CD4-positive, CD25-positive, alpha-beta regulatory T cell (primary cell): ENCODE measurements at regions not wholly inside any gene's neighbourhood (a gene's known extent, or its start where the extent isn't known, plus 50 kb on each side); places are given as distances from the start of the nearest gene placed in this dataset.
A peak's percentile ranks its signal among the peaks of the same experiment; 100 is the strongest.
"Not testable (repeated sequence)": the region's sequence is repeated elsewhere in the genome, so short reads cannot be mapped to it uniquely, and the experiment has no call there.

ENCODE experiments used
- ATAC-seq, 2 donors: fragments of 150-1000 bp; cut with Tn5 transposase; one replicate each; pipeline ENCODE4 v1.10.0; 2021; ENCODE audit warnings: low read depth in 2 of 2, moderate number of reproducible peaks in 2 of 2, moderate library complexity in 1 of 2
- DNase-seq, 3 donors: peaks; one replicate each; pipeline versions ENCODE4 v3.0.0 to v3.0.0-alpha.2; 2012 to 2022; ENCODE audit warnings: mixed read lengths in 1 of 3
- H3K27ac ChIP-seq: one replicate; pipeline ENCODE4 v1.7.0; 2013; ENCODE audit warnings: mild to moderate bottlenecking, low read length; ENCODE audit not compliant: insufficient read depth, poor library complexity, severe bottlenecking
- H3K27me3 ChIP-seq: one replicate; pipeline ENCODE4 v1.7.0; 2013; ENCODE audit warnings: low read length; ENCODE audit not compliant: control insufficient read depth, insufficient read depth
- H3K36me3 ChIP-seq: one replicate; pipeline ENCODE4 v1.7.0; 2013; ENCODE audit warnings: mild to moderate bottlenecking, low read length, moderate library complexity; ENCODE audit not compliant: control insufficient read depth, insufficient read depth
- H3K4me1 ChIP-seq: 2 replicates; pipeline ENCODE4 v1.7.0; 2013; ENCODE audit warnings: mild to moderate bottlenecking, low read length; ENCODE audit not compliant: insufficient read depth, control insufficient read depth, poor library complexity, severe bottlenecking
- H3K4me3 ChIP-seq: one replicate; pipeline ENCODE4 v1.7.0; 2013; ENCODE audit warnings: low read depth, mild to moderate bottlenecking, low read length, moderate library complexity
- H3K9me3 ChIP-seq, 2 experiments: 1 replicate in 1 of 2; 2 replicates in 1 of 2; pipeline ENCODE4 v1.7.0; 2013; ENCODE audit warnings: low read length in 2 of 2, mild to moderate bottlenecking in 1 of 2, moderate library complexity in 1 of 2; ENCODE audit not compliant: control insufficient read depth in 2 of 2
- H3K27ac Mint-ChIP-seq, 3 donors: one replicate each; pipeline ENCODE4 v1.8.0; 2020 to 2022; ENCODE audit warnings: mild to moderate bottlenecking in 3 of 3, mixed read lengths in 3 of 3, moderate library complexity in 2 of 3
- H3K27me3 Mint-ChIP-seq: one replicate; pipeline ENCODE4 v1.8.0; 2022; ENCODE audit warnings: mild to moderate bottlenecking, mixed read lengths
- H3K36me3 Mint-ChIP-seq: one replicate; pipeline ENCODE4 v1.8.0; 2020; ENCODE audit warnings: mixed read lengths
- H3K4me1 Mint-ChIP-seq, 4 donors: one replicate each; pipeline ENCODE4 v1.8.0; 2020 to 2022; ENCODE audit warnings: mixed read lengths in 4 of 4, mild to moderate bottlenecking in 1 of 4
- H3K4me3 Mint-ChIP-seq, 4 donors: one replicate each; pipeline ENCODE4 v1.8.0; 2020 to 2022; ENCODE audit warnings: mild to moderate bottlenecking in 4 of 4, mixed read lengths in 4 of 4, moderate library complexity in 3 of 4
- H3K9me3 Mint-ChIP-seq, 7 donors: one replicate each; pipeline ENCODE4 v1.8.0; 2020 to 2022; ENCODE audit warnings: mixed read lengths in 7 of 7, mild to moderate bottlenecking in 3 of 7, moderate library complexity in 2 of 7

GRCh38 chr21:25437465-25437864 is 169.8 kb downstream of the MRPL39 start:
- H3K9me3 ChIP-seq, H3K4me3 Mint-ChIP-seq, H3K4me1 Mint-ChIP-seq, H3K27me3 ChIP-seq, DNase-seq, H3K27ac Mint-ChIP-seq, H3K27ac ChIP-seq, H3K27me3 Mint-ChIP-seq, H3K4me3 ChIP-seq, H3K36me3 ChIP-seq, ATAC-seq, H3K36me3 Mint-ChIP-seq, H3K4me1 ChIP-seq, H3K9me3 Mint-ChIP-seq: not testable (repeated sequence)

DNA sequence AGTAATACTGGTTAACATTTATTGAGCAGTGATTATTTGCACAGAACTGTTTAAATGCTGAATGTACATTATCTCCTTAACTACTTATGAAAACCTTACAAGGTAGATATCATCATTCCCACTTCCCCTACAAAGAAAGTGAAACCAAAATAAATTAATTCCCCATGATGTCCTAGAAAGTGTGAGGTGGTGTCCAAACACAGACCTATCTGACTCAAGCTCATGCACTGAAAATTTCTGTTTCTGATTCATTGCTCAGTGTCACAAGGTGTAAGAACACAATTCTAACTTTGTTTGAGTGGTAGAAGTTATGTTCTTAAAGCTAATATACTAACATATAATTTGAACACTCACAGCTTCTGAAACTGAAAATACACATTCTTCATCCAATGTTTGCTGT is 178.7 kb downstream of the MRPL39 start:
- Mint-ChIP-seq H3K4me3 (no peak overlapping the region), H3K27me3 (no peaks in the 10 kb centered on the region), H3K9me3 (peaks cover 0 to 2% (median 0%) of the 10 kb centered on the region in 7 donors), H3K4me1 (peaks cover 0 to 6% (median 2%) of the 10 kb centered on the region in 4 donors), H3K36me3 (no peaks in the 10 kb centered on the region), H3K27ac (no peak overlapping the region)
- Histone ChIP-seq H3K27ac (no peak overlapping the region), H3K4me1 (no peaks in the 10 kb centered on the region), H3K9me3 (no peaks in the 10 kb centered on the region), H3K27me3 (no peaks in the 10 kb centered on the region), H3K4me3 (no peak overlapping the region), H3K36me3 (no peaks in the 10 kb centered on the region)
- DNase-seq (no peak), ATAC-seq (peak; percentile 52 to 58)

- H3K27ac Mint-ChIP-seq: peak overlapping the region in 1 of 3 donors; percentile 42
- no peak overlapping the region for H3K27ac ChIP-seq
- H3K4me3 ChIP-seq: no peak overlapping the region
- peaks cover 0 to 2% (median 0%) of the 10 kb centered on the region in 7 donors for H3K9me3 Mint-ChIP-seq
- peaks cover 0 to 6% (median 2%) of the 10 kb centered on the region in 4 donors for H3K4me1 Mint-ChIP-seq
- H3K9me3 ChIP-seq: no peaks in the 10 kb centered on the region
- no peak overlapping the region for H3K4me3 Mint-ChIP-seq
- no peaks in the 10 kb centered on the region for H3K27me3 ChIP-seq
- no peaks in the 10 kb centered on the region for H3K36me3 Mint-ChIP-seq
- H3K36me3 ChIP-seq: no peaks in the 10 kb centered on the region
- H3K4me1 ChIP-seq: no peaks in the 10 kb centered on the region
- H3K27me3 Mint-ChIP-seq: no peaks in the 10 kb centered on the region
- no peak for DNase-seq
- no peak for ATAC-seq
Observed at GRCh38 chr21:25427828-25428227, 179.5 kb downstream of the MRPL39 start.

- ATAC-seq (no peak), DNase-seq (no peak)
- H3K4me1 ChIP-seq: peaks cover 1% of the 10 kb centered on the region
- no peak overlapping the region for H3K27ac Mint-ChIP-seq
- no peak overlapping the region for H3K27ac ChIP-seq
- peaks cover 0 to 2% (median 0%) of the 10 kb centered on the region in 7 donors for H3K9me3 Mint-ChIP-seq
- H3K4me1 Mint-ChIP-seq: peaks cover 4 to 13% (median 6%) of the 10 kb centered on the region in 4 donors
- H3K36me3 Mint-ChIP-seq: no peaks in the 10 kb centered on the region
- H3K36me3 ChIP-seq: no peaks in the 10 kb centered on the region
- no peak overlapping the region for H3K4me3 ChIP-seq
- no peaks in the 10 kb centered on the region for H3K27me3 Mint-ChIP-seq
- no peaks in the 10 kb centered on the region for H3K9me3 ChIP-seq
- H3K27me3 ChIP-seq: no peaks in the 10 kb centered on the region
- H3K4me3 Mint-ChIP-seq: no peak overlapping the region
Observed at GRCh38 chr21:25426580-25426979, 180.7 kb downstream of the MRPL39 start.

DNA sequence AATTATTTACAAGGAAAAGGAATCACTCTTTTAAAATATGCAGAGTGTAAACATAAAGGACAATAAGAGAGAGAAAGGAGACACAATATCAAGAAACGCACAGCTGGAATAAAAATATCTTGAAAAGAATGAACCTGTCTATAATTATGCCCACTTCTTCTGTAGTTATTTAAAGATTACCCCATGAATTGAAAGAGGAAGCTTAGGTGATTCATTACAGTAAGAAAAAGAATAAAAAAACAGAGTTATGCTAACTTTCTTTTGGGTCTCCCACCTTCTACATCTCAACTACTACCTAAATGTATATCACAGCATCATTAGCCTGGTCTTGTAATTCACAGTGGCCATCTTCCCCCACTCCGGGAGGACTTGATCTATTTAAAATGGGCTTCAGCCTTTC is 182.1 kb downstream of the MRPL39 start:
- Histone ChIP-seq H3K27ac (no peak overlapping the region), H3K4me3 (no peak overlapping the region), H3K9me3 (no peaks in the 10 kb centered on the region), H3K36me3 (no peaks in the 10 kb centered on the region), H3K27me3 (no peaks in the 10 kb centered on the region), H3K4me1 (peaks cover 7% of the 10 kb centered on the region)
- Mint-ChIP-seq H3K27me3 (no peaks in the 10 kb centered on the region), H3K9me3 (peaks cover 0 to 2% (median 0%) of the 10 kb centered on the region in 7 donors), H3K4me3 (no peak overlapping the region), H3K4me1 (peaks cover 6 to 18% (median 11%) of the 10 kb centered on the region in 4 donors), H3K36me3 (no peaks in the 10 kb centered on the region), H3K27ac (no peak overlapping the region)
- ATAC-seq (no peak), DNase-seq (no peak)

DNA sequence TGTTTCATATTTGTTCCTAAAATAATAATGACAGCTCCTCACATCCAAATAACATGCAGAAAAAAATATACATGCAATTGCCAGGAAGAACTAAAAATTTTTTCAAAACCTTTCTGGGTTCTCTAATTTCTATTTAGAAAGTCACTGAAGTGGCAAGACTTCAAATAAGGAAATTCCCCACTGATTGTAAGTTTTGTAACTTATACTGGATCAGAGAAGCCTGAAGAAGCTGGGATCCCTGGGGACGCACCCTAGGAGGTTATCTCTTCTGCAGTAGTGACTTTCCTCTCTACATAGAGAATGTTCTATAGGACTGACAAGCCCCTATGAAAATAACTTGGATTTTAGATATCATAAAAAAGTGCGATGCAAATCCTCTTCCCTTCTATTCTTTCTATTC is 182.6 kb downstream of the MRPL39 start:
- no peaks in the 10 kb centered on the region for H3K27me3 ChIP-seq
- no peak overlapping the region for H3K27ac Mint-ChIP-seq
- ATAC-seq: no peak
- no peaks in the 10 kb centered on the region for H3K9me3 ChIP-seq
- DNase-seq: no peak
- peaks cover 6 to 22% (median 11%) of the 10 kb centered on the region in 4 donors for H3K4me1 Mint-ChIP-seq
- H3K4me3 Mint-ChIP-seq: no peak overlapping the region
- no peaks in the 10 kb centered on the region for H3K36me3 Mint-ChIP-seq
- no peaks in the 10 kb centered on the region for H3K27me3 Mint-ChIP-seq
- no peaks in the 10 kb centered on the region for H3K36me3 ChIP-seq
- peaks cover 0 to 2% (median 0%) of the 10 kb centered on the region in 7 donors for H3K9me3 Mint-ChIP-seq
- no peak overlapping the region for H3K27ac ChIP-seq
- peaks cover 7% of the 10 kb centered on the region for H3K4me1 ChIP-seq
- H3K4me3 ChIP-seq: no peak overlapping the region

- Histone ChIP-seq H3K4me1 (peaks cover 7% of the 10 kb centered on the region), H3K9me3 (no peaks in the 10 kb centered on the region), H3K27me3 (no peaks in the 10 kb centered on the region), H3K27ac (no peak overlapping the region), H3K36me3 (no peaks in the 10 kb centered on the region), H3K4me3 (no peak overlapping the region)
- no peaks in the 10 kb centered on the region for H3K36me3 Mint-ChIP-seq
- H3K9me3 Mint-ChIP-seq: peaks cover 0 to 2% (median 0%) of the 10 kb centered on the region in 7 donors
- DNase-seq: no peak
- no peak for ATAC-seq
- no peak overlapping the region for H3K27ac Mint-ChIP-seq
- peaks cover 5 to 22% (median 10%) of the 10 kb centered on the region in 4 donors for H3K4me1 Mint-ChIP-seq
- no peak overlapping the region for H3K4me3 Mint-ChIP-seq
- no peaks in the 10 kb centered on the region for H3K27me3 Mint-ChIP-seq
Observed at GRCh38 chr21:25424048-25424447, 183.2 kb downstream of the MRPL39 start.
